OCI-LY3 (cell line): ENCODE measurements at regions not wholly inside any gene's neighbourhood (a gene's known extent, or its start where the extent isn't known, plus 50 kb on each side); places are given as distances from the start of the nearest gene placed in this dataset.

Source experiments
- H2AFZ ChIP-seq: fragments of 200-600, 300-600 bp; shearing (Covaris generic); 2 replicates; pipeline ENCODE4 v1.6.0; 2014; ENCODE audit warnings: antibody characterized with exemption, low read depth, low read length
- H3K27ac ChIP-seq: fragments of 200-600, 300-600 bp; sonication (generic); 2 replicates; pipeline ENCODE4 v1.5.1; 2014; ENCODE audit warnings: mild to moderate bottlenecking, low read length, moderate library complexity, mixed read lengths
- H3K27me3 ChIP-seq: fragments of 200-600, 300-600 bp; sonication (generic); 2 replicates; pipeline ENCODE4 v1.6.1; 2014; ENCODE audit warnings: low read depth, low read length, mixed read lengths
- H3K36me3 ChIP-seq: fragments of 200-600, 300-600 bp; sonication (generic); replicated peaks from 2 replicates; pipeline ENCODE3; 2014; ENCODE audit warnings: low read depth, low read length, mixed read lengths
- H3K4me1 ChIP-seq: fragments of 300-600, 200-600 bp; sonication (generic); 2 replicates; pipeline ENCODE4 v1.6.1; 2014; ENCODE audit warnings: low read length, mixed read lengths
- H3K4me2 ChIP-seq: fragments of 200-600, 300-600 bp; sonication (generic); 2 replicates; pipeline ENCODE4 v1.6.1; 2014; ENCODE audit warnings: low read length, mixed read lengths
- H3K4me3 ChIP-seq: fragments of 300-600, 200-600 bp; sonication (generic); 2 replicates; pipeline ENCODE4 v1.5.1; 2014; ENCODE audit warnings: antibody characterized with exemption, mild to moderate bottlenecking, low read length, moderate library complexity
- H3K79me2 ChIP-seq: fragments of 300-600, 200-600 bp; shearing (Covaris generic); 2 replicates; pipeline ENCODE4 v1.6.1; 2014; ENCODE audit warnings: mild to moderate bottlenecking, low read length, mixed read lengths
- H3K9ac ChIP-seq: fragments of 300-600, 200-600 bp; shearing (Covaris generic); 2 replicates; pipeline ENCODE4 v1.6.0; 2014; ENCODE audit warnings: mild to moderate bottlenecking, low read length, moderate library complexity
- H3K9me3 ChIP-seq: fragments of 200-600, 300-600 bp; shearing (Covaris generic); 2 replicates; pipeline ENCODE4 v1.6.1; 2014; ENCODE audit warnings: low read length, mixed read lengths; ENCODE audit not compliant: insufficient read depth
- H4K20me1 ChIP-seq: fragments of 200-600, 300-600 bp; sonication (generic); 2 replicates; pipeline ENCODE4 v1.6.1; 2016; ENCODE audit warnings: low read length, mixed read lengths; ENCODE audit not compliant: insufficient read depth
- EZH2phosphoT487 ChIP-seq: fragments of 200-600 bp; shearing (Covaris generic); IDR thresholded peaks from 2 replicates; pipeline ENCODE4 v1.6.1; 2018; ENCODE audit warnings: antibody characterized with exemption, mixed run types, low read depth
- TF ChIP-seq, protein P1 (sequence below): fragments of 200-600, 300-600 bp; sonication (generic); IDR thresholded peaks from 2 replicates; pipeline ENCODE4 v1.5.1; 2014; ENCODE audit warnings: antibody characterized with exemption, low read length, low read depth

DNA sequence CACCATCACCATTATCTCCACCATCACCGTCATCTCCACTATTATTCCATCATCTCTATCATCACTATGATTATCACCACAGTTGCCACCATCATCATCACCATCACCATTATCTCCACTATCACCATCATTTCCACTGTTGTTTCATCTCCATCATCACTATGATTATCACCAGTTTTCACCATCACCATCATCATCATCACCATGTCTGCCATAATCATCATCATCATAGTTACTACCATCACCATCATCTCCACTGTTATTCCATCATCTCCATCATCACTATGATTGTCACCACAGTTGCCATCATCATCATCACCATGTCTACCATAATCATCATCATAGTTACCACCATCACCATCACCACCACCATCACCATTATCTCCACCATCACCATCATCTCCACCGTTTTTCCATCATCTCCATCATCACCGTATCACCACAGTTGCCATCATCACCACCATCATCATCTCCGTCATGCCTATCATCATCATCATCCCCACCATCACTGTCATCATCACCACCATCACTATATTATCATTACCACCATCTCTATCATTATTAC lies 264.9 kb downstream of the BRD1 start:
- H3K9me3 ChIP-seq: no peaks in the 10 kb centered on the region
- H3K9ac ChIP-seq: no peak overlapping the region
- H3K79me2 ChIP-seq: no peaks in the 10 kb centered on the region
- H4K20me1 ChIP-seq: peaks cover 2% of the 10 kb centered on the region; the same call in 1 of the 2 replicates
- no peaks in the 10 kb centered on the region for H3K27me3 ChIP-seq
- no peaks in the 10 kb centered on the region for H3K36me3 ChIP-seq
- no peak overlapping the region for H3K4me2 ChIP-seq
- no peaks in the 10 kb centered on the region for H3K4me1 ChIP-seq
- no peak overlapping the region for H3K27ac ChIP-seq
- H3K4me3 ChIP-seq: no peak overlapping the region
- no peak overlapping the region for H2AFZ ChIP-seq
- TF ChIP-seq, protein P1, sequence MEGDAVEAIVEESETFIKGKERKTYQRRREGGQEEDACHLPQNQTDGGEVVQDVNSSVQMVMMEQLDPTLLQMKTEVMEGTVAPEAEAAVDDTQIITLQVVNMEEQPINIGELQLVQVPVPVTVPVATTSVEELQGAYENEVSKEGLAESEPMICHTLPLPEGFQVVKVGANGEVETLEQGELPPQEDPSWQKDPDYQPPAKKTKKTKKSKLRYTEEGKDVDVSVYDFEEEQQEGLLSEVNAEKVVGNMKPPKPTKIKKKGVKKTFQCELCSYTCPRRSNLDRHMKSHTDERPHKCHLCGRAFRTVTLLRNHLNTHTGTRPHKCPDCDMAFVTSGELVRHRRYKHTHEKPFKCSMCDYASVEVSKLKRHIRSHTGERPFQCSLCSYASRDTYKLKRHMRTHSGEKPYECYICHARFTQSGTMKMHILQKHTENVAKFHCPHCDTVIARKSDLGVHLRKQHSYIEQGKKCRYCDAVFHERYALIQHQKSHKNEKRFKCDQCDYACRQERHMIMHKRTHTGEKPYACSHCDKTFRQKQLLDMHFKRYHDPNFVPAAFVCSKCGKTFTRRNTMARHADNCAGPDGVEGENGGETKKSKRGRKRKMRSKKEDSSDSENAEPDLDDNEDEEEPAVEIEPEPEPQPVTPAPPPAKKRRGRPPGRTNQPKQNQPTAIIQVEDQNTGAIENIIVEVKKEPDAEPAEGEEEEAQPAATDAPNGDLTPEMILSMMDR: no peak
- no peak for TF ChIP-seq EZH2phosphoT487

DNA sequence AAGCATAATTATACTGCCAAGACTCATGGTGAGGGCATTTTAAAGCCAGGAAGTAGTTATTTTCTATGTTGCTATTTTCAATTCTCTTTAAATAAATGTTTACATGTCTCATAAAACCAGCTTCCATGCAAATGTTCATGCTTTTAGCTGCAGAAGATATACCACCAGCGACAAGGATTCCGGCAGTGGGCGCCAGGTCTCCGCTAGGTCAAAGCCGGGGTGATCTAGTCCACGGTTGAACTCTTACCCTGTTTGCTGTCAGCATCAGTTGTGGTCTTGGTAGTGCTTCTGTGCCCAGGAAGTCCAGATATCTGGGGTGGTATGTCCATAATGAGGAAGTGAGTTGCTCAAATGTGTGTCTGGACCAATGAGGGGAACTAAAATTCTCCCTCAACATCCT lies 265.7 kb downstream of the BRD1 start:
- Histone ChIP-seq H3K9me3 (no peaks in the 10 kb centered on the region), H3K4me3 (no peak overlapping the region), H2AFZ (no peak overlapping the region), H3K27ac (no peak overlapping the region), H3K36me3 (no peaks in the 10 kb centered on the region), H3K9ac (no peak overlapping the region), H3K27me3 (no peaks in the 10 kb centered on the region), H3K4me2 (no peak overlapping the region), H3K4me1 (no peaks in the 10 kb centered on the region), H4K20me1 (peaks cover 2% of the 10 kb centered on the region; the same call in 1 of the 2 replicates), H3K79me2 (no peaks in the 10 kb centered on the region)
- TF ChIP-seq EZH2phosphoT487: no peak
- TF ChIP-seq, protein P1: no peak

DNA sequence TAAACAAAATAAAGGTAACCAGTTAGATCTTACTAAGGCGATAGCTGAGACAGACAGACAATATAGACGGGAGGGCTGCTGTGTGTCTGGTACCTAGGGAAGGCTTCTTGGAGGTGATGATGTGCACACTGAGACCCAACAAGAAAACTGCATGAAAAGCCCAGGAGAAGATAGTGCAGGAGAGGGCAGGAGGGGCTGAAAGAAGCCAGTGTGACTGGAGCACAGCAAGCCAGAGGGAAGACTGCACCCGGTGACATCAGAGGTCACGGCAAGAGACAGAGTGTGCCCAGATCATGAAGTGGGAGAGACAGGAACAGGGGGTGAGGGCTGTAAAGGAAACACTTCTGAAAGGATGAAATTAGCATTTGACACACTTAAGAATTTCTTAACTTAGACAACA lies 266.3 kb downstream of the BRD1 start:
- Histone ChIP-seq H3K4me1 (no peaks in the 10 kb centered on the region), H3K4me2 (no peak overlapping the region), H3K4me3 (no peak overlapping the region), H3K36me3 (no peaks in the 10 kb centered on the region), H3K27ac (no peak overlapping the region), H3K79me2 (no peaks in the 10 kb centered on the region), H3K27me3 (no peaks in the 10 kb centered on the region), H4K20me1 (peaks cover 2% of the 10 kb centered on the region; the same call in 1 of the 2 replicates), H3K9ac (no peak overlapping the region), H2AFZ (no peak overlapping the region), H3K9me3 (no peaks in the 10 kb centered on the region)
- TF ChIP-seq EZH2phosphoT487: no peak
- TF ChIP-seq, protein P1: no peak

DNA sequence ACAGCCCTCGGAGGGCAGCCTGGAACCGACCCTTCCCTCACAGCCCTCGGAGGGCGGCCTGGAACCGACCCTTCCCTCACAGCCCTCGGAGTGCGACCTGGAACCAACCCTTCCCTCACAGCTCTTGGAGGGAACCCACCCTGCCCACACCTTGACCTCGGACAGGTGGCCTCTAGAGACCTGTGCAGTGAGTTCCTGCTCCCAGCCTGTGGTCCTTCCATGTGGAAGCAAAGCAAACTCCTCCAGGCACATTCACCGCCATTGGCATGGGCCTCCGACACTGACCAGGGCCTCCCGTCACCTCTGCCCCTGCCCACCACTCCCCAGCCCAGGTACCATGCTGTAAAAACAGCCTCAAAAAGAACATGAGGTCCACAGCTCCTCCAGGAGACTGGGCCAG lies 272.1 kb downstream of the BRD1 start:
- H3K27me3 ChIP-seq: no peaks in the 10 kb centered on the region
- no peaks in the 10 kb centered on the region for H3K9me3 ChIP-seq
- H3K4me3 ChIP-seq: no peak overlapping the region
- no peaks in the 10 kb centered on the region for H3K4me1 ChIP-seq
- no peaks in the 10 kb centered on the region for H4K20me1 ChIP-seq
- H3K79me2 ChIP-seq: no peaks in the 10 kb centered on the region
- no peak overlapping the region for H3K4me2 ChIP-seq
- no peak for TF ChIP-seq EZH2phosphoT487
- TF ChIP-seq, protein P1: no peak
- peaks cover 8% of the 10 kb centered on the region for H3K36me3 ChIP-seq
- no peak overlapping the region for H2AFZ ChIP-seq
- H3K9ac ChIP-seq: no peak overlapping the region
- H3K27ac ChIP-seq: no peak overlapping the region
